ENCODE measurements at regions not wholly inside any gene's neighbourhood (a gene's known extent, or its start where the extent isn't known, plus 50 kb on each side); places are given as distances from the start of the nearest gene placed in this dataset.

- Histone ChIP-seq H3K4me2 (replicated peaks; ENCODE audit: low read depth, low read length, poor library complexity, severe bottlenecking) (no peak overlapping the region), H3K9me3 (ENCODE audit: control extremely low read depth in 1 of 3, control insufficient read depth in 2 of 3, insufficient read depth in 1 of 3, low read length in 2 of 3) (peaks cover 0 to 22% (median 9%) of the 10 kb centered on the region in 3 donors), H4K20me1 (ENCODE audit: control insufficient read depth, insufficient read depth, low read length, poor library complexity, severe bottlenecking) (no peaks in the 10 kb centered on the region), H3K9ac (ENCODE audit: low read length) (no peak overlapping the region), H3K36me3 (replicated peaks in 1 of 2; ENCODE audit: control extremely low read depth in 1 of 2, control insufficient read depth in 1 of 2, extremely low read depth in 1 of 2, insufficient read depth in 2 of 2, low read length in 1 of 2) (no peaks in the 10 kb centered on the region), H3K27me3 (replicated peaks in 1 of 4; ENCODE audit: control extremely low read depth in 1 of 4, control insufficient read depth in 3 of 4, insufficient read depth in 4 of 4, low read length in 3 of 4) (no peaks in the 10 kb centered on the region), H3K4me1 (ENCODE audit: control insufficient read depth in 2 of 2, insufficient read depth in 2 of 2, low read length in 2 of 2) (no peaks in the 10 kb centered on the region), H3K79me2 (ENCODE audit: control insufficient read depth, insufficient read depth, low read length) (no peaks in the 10 kb centered on the region), H3K4me3 (ENCODE audit: control extremely low read depth in 1 of 5, extremely low read depth in 1 of 5, insufficient read depth in 1 of 5, low read depth in 2 of 5, low read length in 4 of 5) (no peak overlapping the region), H2AFZ (ENCODE audit: insufficient read depth, low read depth, low read length, poor library complexity, severe bottlenecking) (no peak overlapping the region), H3K27ac (ENCODE audit: low read length in 2 of 2) (no peak overlapping the region)
- no peaks in the 10 kb centered on the region for H3K27me3 Mint-ChIP-seq
- no peak overlapping the region for H3K27ac Mint-ChIP-seq
- ATAC-seq (ENCODE audit: low read depth), result no peak
- H3K9me3 Mint-ChIP-seq (ENCODE audit: insufficient read depth), result peaks cover 17% of the 10 kb centered on the region
- CTCF ChIA-PET, result no interaction called here
- POLR2A ChIA-PET, result no interaction called here
- TF ChIP-seq CTCF (IDR thresholded peaks at IDR 0.05) (no peak), EZH2 (IDR thresholded peaks at IDR 0.05; ENCODE audit: borderline replicate concordance, insufficient read depth, low read depth, low read length, poor library complexity, severe bottlenecking) (no peak)
- intact Hi-C loops (cut with micrococcal nuclease), result no loop called here
- no peak for DNase-seq
- no peak overlapping the region for H3K4me3 Mint-ChIP-seq
- WGBS (ENCODE audit: insufficient coverage), result no CpG with 5 or more reads among the region's 1 CpG
- no peaks in the 10 kb centered on the region for H3K4me1 Mint-ChIP-seq
Measured at GRCh38 chr10:111486346-111486745, 409.5 kb downstream of the ADRA2A start.

- Histone ChIP-seq H3K4me3 (ENCODE audit: control extremely low read depth in 1 of 5, extremely low read depth in 1 of 5, insufficient read depth in 1 of 5, low read depth in 2 of 5, low read length in 4 of 5) (no peak overlapping the region), H3K9ac (ENCODE audit: low read length) (no peak overlapping the region), H3K4me2 (replicated peaks; ENCODE audit: low read depth, low read length, poor library complexity, severe bottlenecking) (no peak overlapping the region), H3K4me1 (ENCODE audit: control insufficient read depth in 2 of 2, insufficient read depth in 2 of 2, low read length in 2 of 2) (no peaks in the 10 kb centered on the region), H4K20me1 (ENCODE audit: control insufficient read depth, insufficient read depth, low read length, poor library complexity, severe bottlenecking) (no peaks in the 10 kb centered on the region), H3K9me3 (ENCODE audit: control extremely low read depth in 1 of 3, control insufficient read depth in 2 of 3, insufficient read depth in 1 of 3, low read length in 2 of 3) (peaks cover 0 to 27% (median 17%) of the 10 kb centered on the region in 3 donors), H3K79me2 (ENCODE audit: control insufficient read depth, insufficient read depth, low read length) (no peaks in the 10 kb centered on the region), H3K36me3 (replicated peaks in 1 of 2; ENCODE audit: control extremely low read depth in 1 of 2, control insufficient read depth in 1 of 2, extremely low read depth in 1 of 2, insufficient read depth in 2 of 2, low read length in 1 of 2) (no peaks in the 10 kb centered on the region), H3K27ac (ENCODE audit: low read length in 2 of 2) (no peak overlapping the region), H2AFZ (ENCODE audit: insufficient read depth, low read depth, low read length, poor library complexity, severe bottlenecking) (no peak overlapping the region), H3K27me3 (replicated peaks in 1 of 4; ENCODE audit: control extremely low read depth in 1 of 4, control insufficient read depth in 3 of 4, insufficient read depth in 4 of 4, low read length in 3 of 4) (no peaks in the 10 kb centered on the region)
- H3K27ac Mint-ChIP-seq, result no peak overlapping the region
- TF ChIP-seq CTCF (IDR thresholded peaks at IDR 0.05) (no peak), EZH2 (IDR thresholded peaks at IDR 0.05; ENCODE audit: borderline replicate concordance, insufficient read depth, low read depth, low read length, poor library complexity, severe bottlenecking) (no peak)
- ChIA-PET CTCF (no interaction called here), POLR2A (no interaction called here)
- no peak overlapping the region for H3K4me3 Mint-ChIP-seq
- ATAC-seq (ENCODE audit: low read depth), result no peak
- DNase-seq, result no peak
- no peaks in the 10 kb centered on the region for H3K4me1 Mint-ChIP-seq
- H3K9me3 Mint-ChIP-seq (ENCODE audit: insufficient read depth), result peaks cover 17% of the 10 kb centered on the region
- no peaks in the 10 kb centered on the region for H3K27me3 Mint-ChIP-seq
- intact Hi-C loops (cut with micrococcal nuclease), result no loop called here
- WGBS (ENCODE audit: insufficient coverage), result 29% methylated on average over 2 of the region's 2 CpGs
Measured at GRCh38 chr10:111488668-111489067, 411.8 kb downstream of the ADRA2A start.
